Stomach smooth muscle (tissue), 2 donors: ENCODE measurements at regions not wholly inside any gene's neighbourhood (a gene's known extent, or its start where the extent isn't known, plus 50 kb on each side); places are given as distances from the start of the nearest gene placed in this dataset.

Experiments used
- H3K27ac ChIP-seq: one replicate; pipeline ENCODE4 v1.7.0; 2013; ENCODE audit warnings: mild to moderate bottlenecking, low read length, inconsistent platforms
- H3K27me3 ChIP-seq, 2 donors: one replicate each; pipeline ENCODE4 v1.7.0; 2013; ENCODE audit warnings: low read length in 2 of 2; ENCODE audit not compliant: insufficient read depth in 2 of 2, control insufficient read depth in 1 of 2
- H3K36me3 ChIP-seq, 2 donors: one replicate each; pipeline ENCODE4 v1.7.0; 2013; ENCODE audit warnings: low read length in 2 of 2; ENCODE audit not compliant: control insufficient read depth in 2 of 2, insufficient read depth in 2 of 2
- H3K4me1 ChIP-seq: one replicate; pipeline ENCODE4 v1.7.0; 2013; ENCODE audit warnings: low read length; ENCODE audit not compliant: control insufficient read depth, insufficient read depth
- H3K4me3 ChIP-seq, 2 donors: one replicate each; pipeline ENCODE4 v1.7.0; 2013; ENCODE audit warnings: low read length in 2 of 2
- H3K9ac ChIP-seq, 2 donors: one replicate each; pipeline ENCODE4 v1.7.0; 2013; ENCODE audit warnings: low read length in 2 of 2, mild to moderate bottlenecking in 1 of 2
- H3K9me3 ChIP-seq, 2 donors: one replicate each; pipeline ENCODE4 v1.7.0; 2013; ENCODE audit warnings: low read length in 2 of 2; ENCODE audit not compliant: control insufficient read depth in 2 of 2
- donor health status: healthy.
- donor health status: Pancreatic carcinoma.

GRCh38 chr11:111444040-111444439 lies 65.0 kb upstream of the POU2AF1 start:
- H3K36me3 ChIP-seq = no peaks in the 10 kb centered on the region
- no peak overlapping the region for H3K27ac ChIP-seq
- no peak overlapping the region for H3K9ac ChIP-seq
- no peak overlapping the region for H3K4me3 ChIP-seq
- peaks cover 11% of the 10 kb centered on the region for H3K4me1 ChIP-seq
- no peaks in the 10 kb centered on the region for H3K9me3 ChIP-seq
- no peaks in the 10 kb centered on the region for H3K27me3 ChIP-seq

GRCh38 chr11:111443640-111444039 lies 64.6 kb upstream of the POU2AF1 start:
- H3K27me3 ChIP-seq = no peaks in the 10 kb centered on the region
- no peak overlapping the region for H3K4me3 ChIP-seq
- H3K36me3 ChIP-seq = no peaks in the 10 kb centered on the region
- H3K9ac ChIP-seq = no peak overlapping the region
- H3K9me3 ChIP-seq = no peaks in the 10 kb centered on the region
- H3K4me1 ChIP-seq = peaks cover 12% of the 10 kb centered on the region
- H3K27ac ChIP-seq = no peak overlapping the region

- H3K27ac ChIP-seq = no peak overlapping the region
- no peaks in the 10 kb centered on the region for H3K27me3 ChIP-seq
- no peak overlapping the region for H3K9ac ChIP-seq
- no peaks in the 10 kb centered on the region for H3K9me3 ChIP-seq
- peaks cover 18% of the 10 kb centered on the region for H3K4me1 ChIP-seq
- H3K4me3 ChIP-seq = no peak overlapping the region
- no peaks in the 10 kb centered on the region for H3K36me3 ChIP-seq
Observed at GRCh38 chr11:111443032-111443431, 64.0 kb upstream of the POU2AF1 start.

- Histone ChIP-seq H3K4me3 (no peak overlapping the region), H3K9ac (no peak overlapping the region), H3K27ac (peak overlapping the region; percentile 24), H3K36me3 (no peaks in the 10 kb centered on the region), H3K4me1 (peaks cover 28% of the 10 kb centered on the region), H3K9me3 (no peaks in the 10 kb centered on the region), H3K27me3 (no peaks in the 10 kb centered on the region)
Observed at GRCh38 chr11:111441443-111441842, 62.4 kb upstream of the POU2AF1 start.

GRCh38 chr11:111440416-111441205 lies 61.5 kb upstream of the POU2AF1 start:
- Histone ChIP-seq H3K9me3 (no peaks in the 10 kb centered on the region), H3K4me1 (peaks cover 28% of the 10 kb centered on the region), H3K4me3 (no peak overlapping the region), H3K36me3 (no peaks in the 10 kb centered on the region), H3K27me3 (no peaks in the 10 kb centered on the region), H3K27ac (peak overlapping the region; percentile 31), H3K9ac (no peak overlapping the region)

GRCh38 chr11:111439901-111440300 lies 60.8 kb upstream of the POU2AF1 start:
- Histone ChIP-seq H3K9me3 (no peaks in the 10 kb centered on the region), H3K9ac (no peak overlapping the region), H3K27ac (no peak overlapping the region), H3K36me3 (no peaks in the 10 kb centered on the region), H3K4me1 (peaks cover 33% of the 10 kb centered on the region), H3K4me3 (no peak overlapping the region), H3K27me3 (no peaks in the 10 kb centered on the region)

DNA sequence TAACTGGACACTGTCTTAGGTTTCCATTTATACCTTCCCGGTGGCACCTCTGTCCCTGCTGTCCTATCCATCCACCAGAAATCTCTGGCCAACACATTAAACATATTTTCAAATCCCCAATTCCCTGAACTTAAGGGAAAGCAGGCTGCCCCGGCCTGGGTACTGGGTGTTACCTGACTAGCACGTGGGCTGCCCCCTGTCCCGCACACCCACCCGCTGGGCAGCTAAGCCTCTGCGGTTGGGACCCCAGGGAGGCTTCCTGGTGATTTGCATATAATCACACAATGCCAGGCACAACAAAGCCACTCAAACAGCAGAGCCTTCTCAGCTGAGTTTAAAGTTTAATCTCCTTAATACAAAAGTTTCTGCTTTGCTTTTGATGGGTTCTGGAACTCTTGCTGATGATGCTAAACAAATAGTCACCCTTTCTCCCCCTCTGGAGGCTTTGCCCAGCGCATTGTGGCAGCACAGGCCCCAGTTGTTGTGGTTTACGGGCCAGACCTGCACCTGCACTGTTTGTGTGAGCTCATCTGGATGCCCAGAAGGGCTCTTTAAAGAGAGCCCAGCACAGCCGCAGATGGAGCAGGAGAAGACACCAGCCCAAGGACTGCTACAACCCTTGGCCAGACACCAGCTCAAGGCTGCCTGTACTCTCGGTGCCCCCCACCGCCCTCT lies 59.9 kb upstream of the POU2AF1 start:
- H3K4me1 ChIP-seq = peaks cover 33% of the 10 kb centered on the region
- H3K9me3 ChIP-seq = no peaks in the 10 kb centered on the region
- no peak overlapping the region for H3K4me3 ChIP-seq
- H3K27me3 ChIP-seq = no peaks in the 10 kb centered on the region
- H3K27ac ChIP-seq = no peak overlapping the region
- H3K9ac ChIP-seq = no peak overlapping the region
- H3K36me3 ChIP-seq = no peaks in the 10 kb centered on the region

- no peaks in the 10 kb centered on the region for H3K9me3 ChIP-seq
- H3K4me3 ChIP-seq = no peak overlapping the region
- H3K4me1 ChIP-seq = peaks cover 33% of the 10 kb centered on the region
- no peaks in the 10 kb centered on the region for H3K27me3 ChIP-seq
- no peak overlapping the region for H3K9ac ChIP-seq
- H3K27ac ChIP-seq = no peak overlapping the region
- H3K36me3 ChIP-seq = no peaks in the 10 kb centered on the region
Observed at GRCh38 chr11:111438168-111438567, 59.1 kb upstream of the POU2AF1 start.

DNA sequence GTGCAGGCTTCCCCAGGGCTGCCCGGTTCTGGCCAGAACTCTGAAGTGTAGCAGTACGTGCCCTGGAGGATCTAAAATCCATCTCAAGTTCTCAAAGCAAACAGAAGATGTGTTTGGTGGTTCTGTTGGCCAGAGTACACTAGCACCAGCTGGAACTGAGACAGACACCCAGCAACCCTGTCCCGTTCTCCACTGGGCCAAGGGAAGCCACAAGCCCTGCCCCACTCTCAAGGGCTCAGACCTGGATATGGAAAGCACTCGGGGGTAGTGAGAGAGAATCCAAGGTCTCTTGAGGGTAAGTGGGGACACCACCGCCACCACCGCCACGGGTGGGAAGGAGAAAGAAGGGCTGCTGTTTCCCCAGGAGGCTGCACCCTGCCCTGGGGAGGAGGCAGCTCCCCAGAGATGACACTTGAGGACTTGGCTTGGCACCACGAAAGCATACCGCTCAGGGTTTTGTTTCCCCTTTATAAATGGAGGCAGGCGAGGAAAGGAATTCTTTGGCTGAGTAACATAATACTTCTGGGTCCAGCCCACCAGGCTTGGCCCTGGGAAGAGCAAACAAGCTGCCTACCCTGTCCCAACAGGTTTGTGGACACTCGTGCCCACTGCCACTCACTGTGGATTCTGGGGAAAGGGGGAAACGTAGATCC lies 56.1 kb upstream of the POU2AF1 start:
- Histone ChIP-seq H3K9me3 (no peaks in the 10 kb centered on the region), H3K36me3 (no peaks in the 10 kb centered on the region), H3K27ac (no peak overlapping the region), H3K27me3 (no peaks in the 10 kb centered on the region), H3K4me3 (no peak overlapping the region), H3K9ac (no peak overlapping the region), H3K4me1 (peaks cover 24% of the 10 kb centered on the region)

GRCh38 chr11:111429066-111429506 lies 50.0 kb upstream of the POU2AF1 start:
- Histone ChIP-seq H3K27me3 (no peaks in the 10 kb centered on the region), H3K4me3 (no peak overlapping the region), H3K4me1 (peaks cover 2% of the 10 kb centered on the region), H3K36me3 (no peaks in the 10 kb centered on the region), H3K9ac (no peak overlapping the region), H3K27ac (no peak overlapping the region), H3K9me3 (no peaks in the 10 kb centered on the region)
